Psoas muscle (tissue), 7 donors: ENCODE measurements at regions not wholly inside any gene's neighbourhood (a gene's known extent, or its start where the extent isn't known, plus 50 kb on each side); places are given as distances from the start of the nearest gene placed in this dataset.

Experiments used
- ATAC-seq, 4 donors: fragments of 200-7000 bp; cut with Tn5 transposase; one replicate each; pipeline ENCODE4 v1.9.1; 2020; ENCODE audit warnings: moderate library complexity in 3 of 4, mild to moderate bottlenecking in 2 of 4
- DNase-seq, 2 donors: peaks; one replicate each; pipeline ENCODE4 v3.0.0-alpha.2; 2020
- H3K27ac ChIP-seq: fragments of 200-600 bp; one replicate; pipeline ENCODE4 v1.8.0; 2022
- H3K27me3 ChIP-seq, 3 donors: fragments of 200-600 bp in 1 of 3; one replicate each; pipeline versions ENCODE4 v1.6.1 to v1.8.0; 2013 to 2022; ENCODE audit warnings: low read length in 2 of 3, mild to moderate bottlenecking in 2 of 3, moderate library complexity in 1 of 3; ENCODE audit not compliant: insufficient read depth in 3 of 3
- H3K36me3 ChIP-seq, 2 donors: fragments of 200-600 bp in 1 of 2; one replicate each; pipeline versions ENCODE4 v1.6.1 to v1.8.0; 2013 to 2022; ENCODE audit warnings: low read depth in 1 of 2, mild to moderate bottlenecking in 1 of 2, moderate library complexity in 1 of 2; ENCODE audit not compliant: insufficient read depth in 1 of 2
- H3K4me1 ChIP-seq: fragments of 200-600 bp; one replicate; pipeline ENCODE4 v1.8.0; 2022
- H3K4me3 ChIP-seq: fragments of 200-600 bp; one replicate; pipeline ENCODE4 v1.8.0; 2022; ENCODE audit warnings: mild to moderate bottlenecking
- H3K9me3 ChIP-seq: fragments of 200-600 bp; one replicate; pipeline ENCODE4 v1.8.0; 2022
- CTCF ChIP-seq: fragments of 200-600 bp; IDR thresholded peaks from one replicate; pipeline ENCODE4 v1.8.0; 2022; ENCODE audit warnings: antibody characterized with exemption
- WGBS, 3 donors: extraction: QIAGEN DNeasy Blood & Tissue Kit; methylation state at CpG; one replicate each; pipeline versions ENCODE4 v1.1.6 to v1.1.7; 2013; 5-methylcytosine and 5-hydroxymethylcytosine counted together
- intact Hi-C, 2 donors: fragments of 100-400 bp; cut with DNase I; formaldehyde crosslinking; loops; one replicate each; pipeline versions ENCODE4 v1.11.0 to v1.14.2; 2022
- donor health status: healthy with polysubstance abuse.
- donor health status: DM: no; HTN: no; CAD: no; lungs with moderate emphysema.
- donor health status: Bipolar disorder and iron deficiency.
- donor health status: healthy.
- donor health status: DM: yes; HTN: yes; CAD: no.
- donor health status: DM: no; HTN: no; CAD: no.
- donor health status: DM: yes; HTN: yes; CAD: no.

- Histone ChIP-seq H3K27me3 (peaks cover 0 to 2% (median 0%) of the 10 kb centered on the region in 3 donors), H3K4me1 (no peaks in the 10 kb centered on the region), H3K36me3 (no peaks in the 10 kb centered on the region), H3K4me3 (no peak overlapping the region), H3K27ac (no peak overlapping the region), H3K9me3 (no peaks in the 10 kb centered on the region)
- no peak for ATAC-seq
- DNase-seq: no peak
- intact Hi-C loops: no loop called here
- no peak for TF ChIP-seq CTCF
- 83 to 87% (median 85%) methylated on average over 8 of the region's 8 CpGs for WGBS, 3 donors
Observed at GRCh38 chr15:30030345-30030744, 52.4 kb upstream of the GOLGA8J start.

- peaks cover 0 to 2% (median 0%) of the 10 kb centered on the region in 3 donors for H3K27me3 ChIP-seq
- no peaks in the 10 kb centered on the region for H3K9me3 ChIP-seq
- DNase-seq: no peak
- WGBS, 3 donors: 51 to 53% (median 52%) methylated on average over 6 of the region's 6 CpGs
- H3K4me1 ChIP-seq: no peaks in the 10 kb centered on the region
- ATAC-seq: no peak
- no peaks in the 10 kb centered on the region for H3K36me3 ChIP-seq
- no peak overlapping the region for H3K27ac ChIP-seq
- no peak overlapping the region for H3K4me3 ChIP-seq
- intact Hi-C loops: no loop called here
- no peak for TF ChIP-seq CTCF
Observed at GRCh38 chr15:30023798-30024295, 58.9 kb upstream of the GOLGA8J start.

GRCh38 chr15:30010746-30011145, 72.0 kb upstream of the GOLGA8J start:
- ATAC-seq (no peak), DNase-seq (no peak)
- Histone ChIP-seq H3K27me3 (no peaks in the 10 kb centered on the region), H3K27ac (no peak overlapping the region), H3K4me3 (no peak overlapping the region), H3K9me3 (no peaks in the 10 kb centered on the region), H3K4me1 (no peaks in the 10 kb centered on the region), H3K36me3 (no peaks in the 10 kb centered on the region)
- no peak for TF ChIP-seq CTCF
- WGBS, 3 donors: 87 to 88% (median 87%) methylated on average over 2 of the region's 2 CpGs
- intact Hi-C loops: no loop called here

- WGBS, 3 donors: 89 to 97% (median 95%) methylated on average over 1 of the region's 1 CpG
- no peak for TF ChIP-seq CTCF
- Histone ChIP-seq H3K36me3 (no peaks in the 10 kb centered on the region), H3K4me3 (no peak overlapping the region), H3K27ac (no peak overlapping the region), H3K4me1 (no peaks in the 10 kb centered on the region), H3K9me3 (no peaks in the 10 kb centered on the region), H3K27me3 (no peaks in the 10 kb centered on the region)
- ATAC-seq (no peak), DNase-seq (no peak)
- intact Hi-C loops: no loop called here
Observed at GRCh38 chr15:30008156-30008555, 74.6 kb upstream of the GOLGA8J start.

GRCh38 chr15:30001602-30002001, 81.2 kb upstream of the GOLGA8J start:
- H3K36me3 ChIP-seq: no peaks in the 10 kb centered on the region
- no peak for TF ChIP-seq CTCF
- ATAC-seq: no peak
- intact Hi-C loops: no loop called here
- WGBS, 3 donors: 42 to 58% (median 50%) methylated on average over 5 of the region's 5 CpGs
- H3K9me3 ChIP-seq: no peaks in the 10 kb centered on the region
- no peak overlapping the region for H3K27ac ChIP-seq
- H3K27me3 ChIP-seq: no peaks in the 10 kb centered on the region
- no peak for DNase-seq
- H3K4me1 ChIP-seq: no peaks in the 10 kb centered on the region
- H3K4me3 ChIP-seq: no peak overlapping the region
